Thyroid gland (tissue), 4 donors: ENCODE measurements at regions not wholly inside any gene's neighbourhood (a gene's known extent, or its start where the extent isn't known, plus 50 kb on each side); places are given as distances from the start of the nearest gene placed in this dataset.

Source experiments
- DNase-seq, 2 donors: peaks; one replicate each; pipeline ENCODE4 v3.0.0-alpha.2; 2019
- H3K27ac ChIP-seq, 3 donors: fragments of 200-600 bp; sonication (generic); 1 replicate in 2 of 3; 2 replicates in 1 of 3; pipeline ENCODE4 v1.5.1; 2016 to 2019; ENCODE audit warnings: mild to moderate bottlenecking in 1 of 3, moderate library complexity in 1 of 3
- H3K27me3 ChIP-seq: fragments of 200-600 bp; sonication (generic); one replicate; pipeline ENCODE4 v1.5.1; 2019
- H3K36me3 ChIP-seq, 2 donors: fragments of 200-600 bp; sonication (generic); one replicate each; pipeline ENCODE4 v1.5.1; 2016 to 2019
- H3K4me1 ChIP-seq, 2 donors: fragments of 200-600 bp; sonication (generic); one replicate each; pipeline ENCODE4 v1.5.1; 2017 to 2019
- H3K4me3 ChIP-seq, 3 donors: fragments of 200-600 bp; sonication (generic); replicated peaks in 1 of 3; 1 replicate in 2 of 3; 2 replicates in 1 of 3; pipeline ENCODE4 v1.5.1; 2016; ENCODE audit warnings: mild to moderate bottlenecking in 1 of 3
- H3K9me3 ChIP-seq: fragments of 200-600 bp; sonication (generic); one replicate; pipeline ENCODE4 v1.5.1; 2017
- POLR2A ChIP-seq, 2 donors: fragments of 450-650 bp; IDR thresholded peaks; one replicate each; pipeline ENCODE4 v1.6.1; 2017; ENCODE audit warnings: antibody characterized with exemption in 2 of 2, mild to moderate bottlenecking in 2 of 2, moderate library complexity in 1 of 2
- WGBS, 2 donors: methylation state at CpG; one replicate each; pipeline ENCODE4 v1.1.5; 2017; 5-methylcytosine and 5-hydroxymethylcytosine counted together
- intact Hi-C: fragments of 100-400 bp; cut with DNase I; formaldehyde crosslinking; loops from one replicate; pipeline ENCODE4 v1.15.1; 2023
- TF ChIP-seq, protein P1 (sequence below), 6 experiments: fragments of 200-600 bp in 3 of 6; fragments of 450-650 bp in 3 of 6; sonication (generic) in 3 of 6; IDR thresholded peaks; one replicate each; pipeline ENCODE4 v1.5.1; 2016 to 2019; ENCODE audit warnings: antibody characterized with exemption in 6 of 6, mild to moderate bottlenecking in 2 of 6, inconsistent platforms in 1 of 6, moderate library complexity in 1 of 6

DNA sequence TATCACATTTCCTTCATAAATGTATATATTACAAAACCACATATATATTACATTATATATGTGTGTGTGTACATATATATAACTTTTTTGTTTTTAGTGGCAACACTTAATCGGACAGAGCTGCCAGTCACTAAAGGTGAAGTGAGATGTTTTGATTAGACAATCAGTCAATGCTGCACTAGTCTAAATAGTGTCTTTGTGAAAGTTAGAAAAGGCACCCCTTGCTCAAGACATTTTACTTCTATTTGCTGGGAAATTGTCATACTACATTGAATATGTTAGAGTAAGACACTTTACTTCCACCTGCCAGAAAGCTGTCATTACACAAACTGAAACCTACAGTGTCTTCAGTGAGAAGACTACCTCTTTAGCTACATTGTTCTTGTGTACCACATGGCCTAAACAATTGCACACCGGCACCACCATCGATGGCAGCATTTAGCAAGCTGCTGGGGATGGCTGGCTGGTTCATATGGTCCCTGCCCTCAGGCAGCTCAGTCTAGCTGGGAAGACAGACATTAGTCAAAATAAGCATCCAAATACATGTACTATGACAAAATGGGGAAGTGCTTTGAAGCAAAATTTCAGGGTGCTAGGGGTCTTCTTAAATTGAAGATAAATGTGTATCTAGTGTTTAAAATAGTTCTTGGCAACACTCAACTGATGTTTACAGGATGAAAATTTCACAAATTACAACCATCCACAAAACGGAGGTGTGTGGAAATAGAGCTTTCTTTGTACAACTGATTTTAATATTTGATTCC, 148.1 kb upstream of the GATB start:
- TF ChIP-seq POLR2A (IDR thresholded peaks at IDR 0.05), result no peak
- TF ChIP-seq, protein P1, sequence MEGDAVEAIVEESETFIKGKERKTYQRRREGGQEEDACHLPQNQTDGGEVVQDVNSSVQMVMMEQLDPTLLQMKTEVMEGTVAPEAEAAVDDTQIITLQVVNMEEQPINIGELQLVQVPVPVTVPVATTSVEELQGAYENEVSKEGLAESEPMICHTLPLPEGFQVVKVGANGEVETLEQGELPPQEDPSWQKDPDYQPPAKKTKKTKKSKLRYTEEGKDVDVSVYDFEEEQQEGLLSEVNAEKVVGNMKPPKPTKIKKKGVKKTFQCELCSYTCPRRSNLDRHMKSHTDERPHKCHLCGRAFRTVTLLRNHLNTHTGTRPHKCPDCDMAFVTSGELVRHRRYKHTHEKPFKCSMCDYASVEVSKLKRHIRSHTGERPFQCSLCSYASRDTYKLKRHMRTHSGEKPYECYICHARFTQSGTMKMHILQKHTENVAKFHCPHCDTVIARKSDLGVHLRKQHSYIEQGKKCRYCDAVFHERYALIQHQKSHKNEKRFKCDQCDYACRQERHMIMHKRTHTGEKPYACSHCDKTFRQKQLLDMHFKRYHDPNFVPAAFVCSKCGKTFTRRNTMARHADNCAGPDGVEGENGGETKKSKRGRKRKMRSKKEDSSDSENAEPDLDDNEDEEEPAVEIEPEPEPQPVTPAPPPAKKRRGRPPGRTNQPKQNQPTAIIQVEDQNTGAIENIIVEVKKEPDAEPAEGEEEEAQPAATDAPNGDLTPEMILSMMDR (IDR thresholded peaks at IDR 0.05), result no peak
- H3K9me3 ChIP-seq, result no peaks in the 10 kb centered on the region
- H3K27ac ChIP-seq, result no peak overlapping the region
- DNase-seq, result no peak
- no peaks in the 10 kb centered on the region for H3K4me1 ChIP-seq
- intact Hi-C loops, result no loop called here
- no peaks in the 10 kb centered on the region for H3K27me3 ChIP-seq
- WGBS, 2 donors, result 87 to 90% methylated on average over 4 of the region's 4 CpGs
- H3K36me3 ChIP-seq, result no peaks in the 10 kb centered on the region
- no peak overlapping the region for H3K4me3 ChIP-seq

DNA sequence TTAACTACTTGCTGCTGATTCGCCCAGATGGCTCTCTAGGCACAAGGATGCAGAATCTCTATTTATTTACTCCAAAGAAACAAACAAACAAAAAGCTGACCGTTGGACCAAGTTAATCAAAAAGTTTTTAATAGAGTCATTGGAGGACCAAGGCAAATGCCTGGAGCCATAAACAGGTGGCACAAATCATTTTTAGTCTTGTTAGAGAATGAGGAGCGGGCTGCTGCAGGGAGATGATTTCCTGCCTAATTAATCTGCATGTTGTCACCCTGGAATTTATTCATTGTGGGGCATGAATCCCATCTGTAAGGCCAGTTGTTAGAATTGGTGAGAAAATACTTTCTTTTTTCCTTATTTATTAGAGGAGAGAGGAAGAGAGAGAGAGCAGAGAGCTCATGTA, 147.4 kb upstream of the GATB start:
- no peak overlapping the region for H3K4me3 ChIP-seq
- no peaks in the 10 kb centered on the region for H3K4me1 ChIP-seq
- no peaks in the 10 kb centered on the region for H3K36me3 ChIP-seq
- WGBS, 2 donors, result 70 to 74% methylated on average over 3 of the region's 3 CpGs
- H3K27me3 ChIP-seq, result no peaks in the 10 kb centered on the region
- TF ChIP-seq POLR2A (IDR thresholded peaks at IDR 0.05), result no peak
- TF ChIP-seq, protein P1 (IDR thresholded peaks at IDR 0.05), result no peak
- H3K9me3 ChIP-seq, result no peaks in the 10 kb centered on the region
- no peak overlapping the region for H3K27ac ChIP-seq
- intact Hi-C loops, result no loop called here
- no peak for DNase-seq

DNA sequence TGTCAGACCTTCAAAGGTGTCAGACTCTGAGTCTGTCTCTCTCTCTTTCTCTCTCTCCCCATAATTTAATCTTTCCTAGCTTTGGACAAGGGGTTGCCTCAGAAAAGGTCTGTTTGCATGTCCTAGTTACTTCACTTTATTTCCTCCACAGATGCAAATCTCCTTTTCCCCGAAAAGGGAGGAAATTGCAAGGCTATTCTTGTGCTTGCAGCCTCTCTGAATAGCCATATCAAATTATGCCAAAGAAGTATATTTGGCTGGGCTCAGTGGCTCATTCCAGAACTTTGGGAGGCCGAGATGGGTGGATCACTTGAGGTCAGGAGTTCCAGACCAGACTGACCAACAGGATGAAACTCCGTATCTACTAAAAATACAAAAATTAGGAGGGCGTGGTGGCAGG, 145.6 kb upstream of the GATB start:
- H3K9me3 ChIP-seq, result no peaks in the 10 kb centered on the region
- no peak for DNase-seq
- no peak overlapping the region for H3K27ac ChIP-seq
- H3K4me3 ChIP-seq, result no peak overlapping the region
- TF ChIP-seq, protein P1 (IDR thresholded peaks at IDR 0.05), result no peak
- TF ChIP-seq POLR2A (IDR thresholded peaks at IDR 0.05), result no peak
- WGBS, 2 donors, result 71 to 76% methylated on average over 4 of the region's 4 CpGs
- H3K27me3 ChIP-seq, result no peaks in the 10 kb centered on the region
- intact Hi-C loops, result no loop called here
- no peaks in the 10 kb centered on the region for H3K36me3 ChIP-seq
- H3K4me1 ChIP-seq, result no peaks in the 10 kb centered on the region

DNA sequence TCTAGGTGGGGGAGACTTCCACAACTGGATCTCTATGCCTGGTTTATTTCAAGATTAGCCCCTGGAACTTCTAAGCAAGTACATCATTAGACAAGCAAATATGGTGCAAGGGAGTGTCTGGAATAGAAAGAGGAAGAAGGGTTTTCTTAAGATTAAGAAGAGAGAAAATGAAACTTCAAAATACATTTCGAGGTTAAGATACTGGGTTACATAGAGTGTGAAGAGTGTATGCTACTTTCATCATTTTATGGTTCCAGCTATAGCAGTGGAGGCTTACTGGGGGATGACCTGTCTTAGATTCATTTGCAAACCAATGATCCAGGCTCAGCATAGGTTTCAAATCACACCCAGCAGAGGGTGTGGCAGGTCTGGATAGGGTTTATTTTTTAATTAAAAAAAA, 144.4 kb upstream of the GATB start:
- H3K27ac ChIP-seq, result no peak overlapping the region
- no peak for TF ChIP-seq POLR2A (IDR thresholded peaks at IDR 0.05)
- TF ChIP-seq, protein P1 (IDR thresholded peaks at IDR 0.05), result no peak
- intact Hi-C loops, result no loop called here

DNA sequence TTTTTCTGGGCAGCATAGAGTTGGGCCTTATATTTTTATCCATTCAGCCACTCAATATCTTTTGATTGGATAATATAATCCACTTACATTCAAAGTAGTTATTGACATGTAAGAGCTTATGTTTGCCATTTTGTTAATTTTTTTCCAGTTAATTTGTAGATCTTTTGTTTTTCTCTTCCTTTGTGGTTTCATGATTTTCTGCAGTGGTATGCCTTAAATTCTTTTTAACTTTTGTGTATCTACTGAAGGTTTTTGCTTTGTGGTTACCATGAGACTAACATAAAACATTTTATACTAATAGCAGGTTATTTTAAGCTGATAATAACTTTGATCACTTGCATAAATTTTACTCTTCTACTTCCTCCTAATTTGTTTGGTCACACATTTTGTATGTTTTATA, 140.8 kb upstream of the GATB start:
- no peak for DNase-seq
- no peaks in the 10 kb centered on the region for H3K4me1 ChIP-seq
- no peaks in the 10 kb centered on the region for H3K27me3 ChIP-seq
- H3K4me3 ChIP-seq, result no peak overlapping the region
- TF ChIP-seq POLR2A (IDR thresholded peaks at IDR 0.05), result no peak
- TF ChIP-seq, protein P1 (IDR thresholded peaks at IDR 0.05), result no peak
- no peaks in the 10 kb centered on the region for H3K36me3 ChIP-seq
- no peak overlapping the region for H3K27ac ChIP-seq
- intact Hi-C loops, result no loop called here
- no peaks in the 10 kb centered on the region for H3K9me3 ChIP-seq

More for the DNA sequence above, 144.4 kb upstream of the GATB start:
- Histone ChIP-seq H3K4me1 (no peaks in the 10 kb centered on the region), H3K36me3 (no peaks in the 10 kb centered on the region), H3K9me3 (no peaks in the 10 kb centered on the region), H3K27me3 (no peaks in the 10 kb centered on the region), H3K4me3 (no peak overlapping the region)
- no peak for DNase-seq
- WGBS, 2 donors, result 86 to 88% methylated on average over 1 of the region's 1 CpG
